ENCODE measurements at regions not wholly inside any gene's neighbourhood (a gene's known extent, or its start where the extent isn't known, plus 50 kb on each side); places are given as distances from the start of the nearest gene placed in this dataset.

DNA sequence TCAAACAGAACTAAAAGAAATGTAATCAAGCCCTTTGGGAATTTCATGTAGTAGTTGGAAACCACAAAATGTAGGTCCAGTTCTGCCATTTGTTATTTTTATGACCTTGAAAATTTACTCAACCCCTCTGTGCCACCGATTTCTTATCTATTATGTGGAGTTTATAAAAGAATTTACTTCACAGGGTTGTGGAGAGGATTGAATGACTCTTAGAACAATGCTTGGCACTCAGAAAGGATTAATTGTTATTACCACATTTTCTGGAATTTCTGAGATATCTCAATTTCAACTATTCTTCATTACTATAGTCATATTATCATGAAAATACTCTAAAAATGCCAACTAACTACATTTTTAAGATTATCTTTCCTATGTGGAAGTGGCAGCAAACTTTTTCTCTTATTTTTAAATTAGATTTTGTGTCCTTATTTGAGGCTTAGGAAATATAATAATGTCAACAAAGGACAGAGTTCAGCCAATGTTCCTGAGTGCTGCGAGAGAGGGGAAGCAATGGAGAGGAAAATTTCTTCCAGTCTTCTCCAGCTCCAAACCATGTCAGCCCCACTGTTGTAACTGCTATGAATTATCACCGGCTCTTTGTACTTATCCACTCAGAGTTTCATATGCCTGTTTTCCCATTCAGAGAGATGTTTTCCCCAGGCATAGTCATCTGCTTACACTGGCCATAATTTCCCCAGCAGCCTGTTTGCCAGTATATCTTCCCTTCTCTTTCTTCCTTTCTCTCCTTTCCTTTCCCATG lies 525.6 kb downstream of the SPATA31D1 start:
- no peak for DNase-seq (ENCODE audit: insufficient read length, low spot score)
- no peak for FAIRE-seq
- TF ChIP-seq, protein P1, sequence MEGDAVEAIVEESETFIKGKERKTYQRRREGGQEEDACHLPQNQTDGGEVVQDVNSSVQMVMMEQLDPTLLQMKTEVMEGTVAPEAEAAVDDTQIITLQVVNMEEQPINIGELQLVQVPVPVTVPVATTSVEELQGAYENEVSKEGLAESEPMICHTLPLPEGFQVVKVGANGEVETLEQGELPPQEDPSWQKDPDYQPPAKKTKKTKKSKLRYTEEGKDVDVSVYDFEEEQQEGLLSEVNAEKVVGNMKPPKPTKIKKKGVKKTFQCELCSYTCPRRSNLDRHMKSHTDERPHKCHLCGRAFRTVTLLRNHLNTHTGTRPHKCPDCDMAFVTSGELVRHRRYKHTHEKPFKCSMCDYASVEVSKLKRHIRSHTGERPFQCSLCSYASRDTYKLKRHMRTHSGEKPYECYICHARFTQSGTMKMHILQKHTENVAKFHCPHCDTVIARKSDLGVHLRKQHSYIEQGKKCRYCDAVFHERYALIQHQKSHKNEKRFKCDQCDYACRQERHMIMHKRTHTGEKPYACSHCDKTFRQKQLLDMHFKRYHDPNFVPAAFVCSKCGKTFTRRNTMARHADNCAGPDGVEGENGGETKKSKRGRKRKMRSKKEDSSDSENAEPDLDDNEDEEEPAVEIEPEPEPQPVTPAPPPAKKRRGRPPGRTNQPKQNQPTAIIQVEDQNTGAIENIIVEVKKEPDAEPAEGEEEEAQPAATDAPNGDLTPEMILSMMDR (IDR thresholded peaks at IDR 0.05; ENCODE audit: insufficient read depth, missing control alignments), result no peak

DNA sequence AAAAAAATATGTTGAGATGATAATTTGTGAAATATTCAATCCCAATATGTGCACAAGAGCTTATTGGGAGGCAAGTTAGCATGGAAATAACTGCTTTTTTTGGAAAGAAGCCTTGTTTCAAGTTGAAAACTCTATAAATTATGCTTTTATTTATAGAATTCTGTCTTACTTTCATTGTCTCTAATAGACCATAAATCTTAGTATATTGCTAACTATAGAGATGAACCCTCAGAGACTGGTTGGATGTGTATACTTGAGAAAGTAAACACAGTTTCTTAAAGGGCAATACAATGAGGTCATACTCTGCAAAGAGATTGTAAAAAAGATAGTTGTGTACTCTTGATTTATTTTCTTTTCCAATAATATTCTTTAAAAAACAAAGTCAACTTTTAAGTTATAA lies 530.3 kb downstream of the SPATA31D1 start:
- no peak for FAIRE-seq
- TF ChIP-seq, protein P1 (IDR thresholded peaks at IDR 0.05; ENCODE audit: insufficient read depth, missing control alignments), result no peak
- no peak for DNase-seq (ENCODE audit: insufficient read length, low spot score)

DNA sequence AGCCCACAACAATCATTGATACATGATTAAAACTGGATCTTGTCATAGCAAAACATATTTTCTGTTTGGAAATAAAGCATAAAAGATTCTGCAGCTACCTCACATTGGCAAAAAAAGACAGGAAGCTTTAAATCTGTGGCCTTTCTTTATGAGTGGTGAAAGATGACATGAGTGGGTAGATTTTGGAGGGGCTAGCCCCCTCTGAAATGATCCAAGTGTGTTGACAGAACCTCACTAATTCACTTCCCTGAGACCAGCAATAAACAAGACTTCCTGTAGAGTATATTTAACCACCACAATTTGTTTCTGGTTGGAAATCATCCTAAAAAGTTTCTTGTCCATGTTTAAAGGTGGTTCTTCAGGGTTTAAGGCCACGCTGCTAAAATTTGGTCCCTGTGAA lies 530.8 kb downstream of the SPATA31D1 start:
- DNase-seq (ENCODE audit: insufficient read length, low spot score), result no peak
- TF ChIP-seq, protein P1 (IDR thresholded peaks at IDR 0.05; ENCODE audit: insufficient read depth, missing control alignments), result no peak
- no peak for FAIRE-seq

DNA sequence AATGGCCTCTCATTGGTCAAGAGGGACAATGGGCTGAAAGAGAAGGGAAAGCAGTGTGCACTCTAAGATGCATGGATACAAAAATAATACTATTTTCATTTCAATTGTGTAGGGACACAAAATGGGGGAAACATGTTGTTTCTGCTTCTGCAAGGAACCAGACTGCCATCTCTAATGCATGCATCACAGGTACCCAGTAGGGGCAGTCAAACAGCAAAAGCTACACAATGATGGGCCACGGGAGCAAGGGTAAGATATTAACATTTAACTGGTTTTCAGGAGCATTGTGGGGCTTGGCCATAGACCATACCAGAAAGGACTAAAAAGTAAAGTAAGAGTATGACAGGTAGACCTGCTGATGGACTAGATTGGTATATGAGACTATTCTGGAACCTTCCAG lies 535.8 kb downstream of the SPATA31D1 start:
- DNase-seq (ENCODE audit: insufficient read length, low spot score) (no peak), FAIRE-seq (no peak)
- TF ChIP-seq, protein P1 (IDR thresholded peaks at IDR 0.05; ENCODE audit: insufficient read depth, missing control alignments), result no peak

DNA sequence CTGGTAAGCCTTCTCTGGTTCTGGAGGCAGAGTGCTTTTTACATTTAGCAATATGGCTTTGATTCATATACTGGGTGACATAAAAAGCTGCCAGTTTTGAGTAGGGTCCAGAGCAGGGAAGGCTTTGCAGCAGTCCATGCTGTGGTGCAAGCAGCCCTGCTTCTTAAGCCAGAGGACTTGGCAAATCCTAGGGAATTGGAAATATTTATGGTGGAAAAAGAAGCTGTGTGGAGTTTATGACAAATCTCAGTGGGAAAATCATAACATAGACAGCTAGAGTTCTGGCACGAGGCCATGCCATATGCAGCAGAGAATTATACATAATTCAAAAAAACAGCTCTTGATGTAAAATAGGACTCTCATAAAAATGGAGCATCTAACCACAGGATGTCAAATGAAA lies 536.4 kb downstream of the RASEF start:
- TF ChIP-seq, protein P1 (IDR thresholded peaks at IDR 0.05; ENCODE audit: insufficient read depth, missing control alignments), result no peak
- no peak for FAIRE-seq
- no peak for DNase-seq (ENCODE audit: insufficient read length, low spot score)

DNA sequence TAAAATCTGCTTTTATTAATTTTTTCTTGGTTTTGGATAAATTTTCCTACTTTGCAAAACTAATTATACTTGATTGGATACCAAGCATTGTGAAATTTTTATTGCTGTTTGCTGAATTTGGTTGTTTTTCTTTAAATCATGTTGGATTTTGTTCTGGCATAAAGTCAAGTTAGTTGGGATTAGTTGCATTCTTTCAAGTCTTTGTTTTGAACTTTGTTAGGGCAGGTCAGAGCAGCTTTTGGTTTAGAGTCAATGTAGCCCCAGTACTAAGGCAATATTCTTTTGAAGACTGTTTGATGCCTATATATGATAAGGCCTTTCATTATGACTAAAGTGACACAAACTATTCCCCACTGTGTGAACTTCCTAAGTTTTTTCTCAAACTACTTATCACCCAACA lies 531.1 kb downstream of the RASEF start:
- DNase-seq (ENCODE audit: insufficient read length, low spot score), result no peak
- FAIRE-seq, result no peak
- TF ChIP-seq, protein P1 (IDR thresholded peaks at IDR 0.05; ENCODE audit: insufficient read depth, missing control alignments), result no peak

DNA sequence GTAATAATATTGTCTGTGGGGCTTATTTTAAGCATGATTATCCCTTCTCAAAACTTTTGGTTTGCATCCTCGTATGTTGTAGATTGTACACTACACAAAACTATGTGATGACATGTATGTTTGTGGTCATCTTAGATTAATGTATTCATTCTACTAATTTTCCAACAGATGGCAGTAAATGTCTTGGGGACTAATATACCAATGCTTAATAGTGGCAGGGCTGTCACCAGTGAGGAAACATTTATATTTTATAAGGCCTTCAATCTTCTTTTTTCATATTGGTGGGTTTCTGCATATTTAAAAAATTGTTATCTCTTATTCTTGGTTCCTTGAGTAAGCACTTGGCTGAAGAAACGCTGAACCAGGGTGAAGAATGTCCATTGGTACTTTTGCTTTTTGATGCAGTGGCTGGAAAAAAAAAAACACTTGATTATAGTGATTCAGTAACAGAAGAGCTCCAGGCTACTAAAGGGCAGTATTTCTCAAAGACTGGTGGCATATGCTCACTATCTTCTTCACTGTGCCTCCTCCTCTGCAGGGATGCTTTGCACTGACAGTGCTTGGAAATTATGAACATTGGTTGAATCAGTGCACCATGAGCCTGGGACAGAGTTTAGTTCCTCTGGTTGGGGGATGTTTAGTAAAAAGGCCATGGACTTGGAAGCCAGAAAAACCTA lies 530.3 kb downstream of the RASEF start:
- FAIRE-seq, result peak; percentile 44
- no peak for DNase-seq (ENCODE audit: insufficient read length, low spot score)

More for the DNA sequence above, 530.3 kb downstream of the RASEF start:
- TF ChIP-seq, protein P1 (IDR thresholded peaks at IDR 0.05; ENCODE audit: insufficient read depth, missing control alignments), result peak; percentile 36

Measured in D721Med (cell line).